HG03039 (cell line): ENCODE measurements at regions not wholly inside any gene's neighbourhood (a gene's known extent, or its start where the extent isn't known, plus 50 kb on each side); places are given as distances from the start of the nearest gene placed in this dataset.

Experiments
- ATAC-seq: cut with Tn5 transposase; IDR thresholded peaks from one replicate; pipeline ENCODE4 v1.9.1; 2021; ENCODE audit warnings: mild to moderate bottlenecking, moderate library complexity; ENCODE audit not compliant: unreplicated experiment

GRCh38 chr12:28104903-28105864 lies 85.1 kb upstream of the CCDC91 start:
- ATAC-seq, result no peak

- no peak for ATAC-seq
Observed at GRCh38 chr12:28107679-28108078, 82.6 kb upstream of the CCDC91 start.

GRCh38 chr12:28108599-28108998 lies 81.7 kb upstream of the CCDC91 start:
- ATAC-seq, result no peak

- ATAC-seq, result no peak
Observed at GRCh38 chr12:28110329-28110728, 79.9 kb upstream of the CCDC91 start.

GRCh38 chr12:28114488-28114887 lies 75.8 kb upstream of the CCDC91 start:
- ATAC-seq, result no peak

GRCh38 chr12:28121433-28121832 lies 68.8 kb upstream of the CCDC91 start:
- no peak for ATAC-seq

- ATAC-seq, result no peak
Observed at GRCh38 chr12:28121899-28122655, 68.2 kb upstream of the CCDC91 start.

GRCh38 chr12:28122756-28123155 lies 67.5 kb upstream of the CCDC91 start:
- no peak for ATAC-seq

- no peak for ATAC-seq
Observed at GRCh38 chr12:28127455-28127854, 62.8 kb upstream of the CCDC91 start.

- ATAC-seq, result no peak
Observed at GRCh38 chr12:28129031-28129430, 61.2 kb upstream of the CCDC91 start.

- no peak for ATAC-seq
Observed at GRCh38 chr12:28130234-28130624, 60.0 kb upstream of the CCDC91 start.

- no peak for ATAC-seq
Observed at GRCh38 chr12:28130625-28131598, 59.3 kb upstream of the CCDC91 start.

GRCh38 chr12:28132398-28132797 lies 57.9 kb upstream of the CCDC91 start:
- ATAC-seq, result no peak

- no peak for ATAC-seq
Observed at GRCh38 chr12:28135801-28136439, 54.3 kb upstream of the CCDC91 start.

GRCh38 chr12:28137414-28137813 lies 52.8 kb upstream of the CCDC91 start:
- no peak for ATAC-seq

GRCh38 chr12:28140404-28140803 lies 49.9 kb upstream of the CCDC91 start:
- ATAC-seq, result no peak
